AG04449 (cell line): ENCODE measurements at regions not wholly inside any gene's neighbourhood (a gene's known extent, or its start where the extent isn't known, plus 50 kb on each side); places are given as distances from the start of the nearest gene placed in this dataset.

Source experiments
- CTCF ChIA-PET: fragments of 350-600 bp; formaldehyde crosslinking; extraction: SDS; loops from one replicate; lab custom pipeline; 2021; ENCODE audit warnings: antibody characterized with exemption; lab: Yijun Ruan, JAX
- POLR2A ChIA-PET: fragments of 400-600, 350-600 bp; formaldehyde crosslinking; extraction: SDS; loops from one replicate; lab custom pipeline; 2020; ENCODE audit warnings: antibody characterized with exemption, inconsistent platforms; lab: Yijun Ruan, JAX
- DNase-seq: peaks from one replicate; pipeline ENCODE4 v3.0.0-alpha.2; 2010; ENCODE audit warnings: low read depth, low spot score
- H3K4me3 ChIP-seq: 2 replicates; pipeline ENCODE4 v1.5.1; 2011; ENCODE audit warnings: low read depth, mild to moderate bottlenecking, control low read depth, low read length
- TF ChIP-seq, protein P1 (sequence below): IDR thresholded peaks from one replicate; pipeline ENCODE4 v1.5.1; 2011; ENCODE audit warnings: mild to moderate bottlenecking, moderate library complexity, low read length, control low read depth, inconsistent platforms; ENCODE audit not compliant: insufficient read depth; ENCODE audit errors: missing control alignments

DNA sequence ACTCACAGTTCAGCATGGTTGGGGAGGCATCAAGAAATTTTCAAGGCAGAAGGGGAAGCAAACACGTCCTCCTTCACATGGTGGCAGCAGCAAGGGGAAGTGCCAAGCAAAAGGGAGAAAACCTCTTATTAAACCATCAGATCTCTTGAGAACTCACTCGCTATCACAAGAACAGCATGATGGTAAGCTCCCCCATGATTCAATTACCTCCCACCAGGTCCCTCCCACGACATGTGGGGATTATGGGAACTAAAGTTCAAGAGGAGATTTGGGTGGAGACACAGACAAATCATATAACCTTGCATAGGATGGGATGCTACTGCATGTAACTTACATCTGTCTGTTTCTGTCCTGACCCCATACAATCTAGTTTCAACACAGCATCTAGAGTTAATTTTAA, 511.8 kb upstream of the ARX start:
- CTCF ChIA-PET: no interaction called here

DNA sequence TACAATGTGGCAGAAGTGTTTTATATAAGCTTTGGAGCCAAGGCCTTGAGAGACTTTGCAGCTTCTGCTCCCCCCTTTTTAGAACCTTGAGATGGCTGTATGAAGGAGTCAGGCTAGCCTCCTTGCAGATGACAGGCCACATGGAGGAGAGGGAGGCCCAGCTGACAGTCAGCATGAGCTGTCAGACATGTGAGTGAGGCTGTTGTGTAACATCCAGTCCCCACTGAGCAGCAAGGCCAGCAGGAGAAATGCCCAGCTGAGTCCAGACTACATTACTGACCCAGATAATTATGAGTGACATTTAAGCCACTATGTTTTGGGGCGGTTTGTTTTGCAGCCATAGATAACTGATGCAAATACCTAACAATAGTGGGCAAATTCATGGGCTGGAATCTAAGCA, 515.3 kb upstream of the ARX start:
- ChIA-PET CTCF (no interaction called here), POLR2A (no interaction called here)
- TF ChIP-seq, protein P1, sequence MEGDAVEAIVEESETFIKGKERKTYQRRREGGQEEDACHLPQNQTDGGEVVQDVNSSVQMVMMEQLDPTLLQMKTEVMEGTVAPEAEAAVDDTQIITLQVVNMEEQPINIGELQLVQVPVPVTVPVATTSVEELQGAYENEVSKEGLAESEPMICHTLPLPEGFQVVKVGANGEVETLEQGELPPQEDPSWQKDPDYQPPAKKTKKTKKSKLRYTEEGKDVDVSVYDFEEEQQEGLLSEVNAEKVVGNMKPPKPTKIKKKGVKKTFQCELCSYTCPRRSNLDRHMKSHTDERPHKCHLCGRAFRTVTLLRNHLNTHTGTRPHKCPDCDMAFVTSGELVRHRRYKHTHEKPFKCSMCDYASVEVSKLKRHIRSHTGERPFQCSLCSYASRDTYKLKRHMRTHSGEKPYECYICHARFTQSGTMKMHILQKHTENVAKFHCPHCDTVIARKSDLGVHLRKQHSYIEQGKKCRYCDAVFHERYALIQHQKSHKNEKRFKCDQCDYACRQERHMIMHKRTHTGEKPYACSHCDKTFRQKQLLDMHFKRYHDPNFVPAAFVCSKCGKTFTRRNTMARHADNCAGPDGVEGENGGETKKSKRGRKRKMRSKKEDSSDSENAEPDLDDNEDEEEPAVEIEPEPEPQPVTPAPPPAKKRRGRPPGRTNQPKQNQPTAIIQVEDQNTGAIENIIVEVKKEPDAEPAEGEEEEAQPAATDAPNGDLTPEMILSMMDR: no peak
- DNase-seq: no peak
- H3K4me3 ChIP-seq: no peak overlapping the region

More for the DNA sequence above, 511.8 kb upstream of the ARX start:
- POLR2A ChIA-PET: no interaction called here
- no peak overlapping the region for H3K4me3 ChIP-seq
- DNase-seq: no peak
- TF ChIP-seq, protein P1: no peak

DNA sequence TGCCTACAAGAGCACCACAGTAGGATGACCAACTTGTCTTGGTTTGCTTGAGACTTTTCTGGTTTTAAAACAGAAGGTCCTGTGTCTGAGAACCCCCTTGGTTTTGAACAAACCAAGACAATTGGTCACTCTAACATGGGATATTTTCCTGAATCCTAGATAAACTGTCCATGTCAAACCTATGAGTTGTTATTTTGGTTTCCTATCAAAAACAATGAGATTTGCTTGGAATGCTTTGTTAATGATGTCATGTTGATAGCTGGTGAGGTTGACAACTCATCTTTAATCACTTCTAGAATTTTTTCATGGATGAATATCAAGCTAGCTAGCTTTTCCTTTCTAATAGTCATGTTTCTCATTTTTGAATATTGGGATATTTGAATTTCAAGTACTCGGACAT, 518.3 kb upstream of the ARX start:
- ChIA-PET CTCF (no interaction called here), POLR2A (no interaction called here)
- TF ChIP-seq, protein P1: no peak
- H3K4me3 ChIP-seq: no peak overlapping the region
- no peak for DNase-seq

DNA sequence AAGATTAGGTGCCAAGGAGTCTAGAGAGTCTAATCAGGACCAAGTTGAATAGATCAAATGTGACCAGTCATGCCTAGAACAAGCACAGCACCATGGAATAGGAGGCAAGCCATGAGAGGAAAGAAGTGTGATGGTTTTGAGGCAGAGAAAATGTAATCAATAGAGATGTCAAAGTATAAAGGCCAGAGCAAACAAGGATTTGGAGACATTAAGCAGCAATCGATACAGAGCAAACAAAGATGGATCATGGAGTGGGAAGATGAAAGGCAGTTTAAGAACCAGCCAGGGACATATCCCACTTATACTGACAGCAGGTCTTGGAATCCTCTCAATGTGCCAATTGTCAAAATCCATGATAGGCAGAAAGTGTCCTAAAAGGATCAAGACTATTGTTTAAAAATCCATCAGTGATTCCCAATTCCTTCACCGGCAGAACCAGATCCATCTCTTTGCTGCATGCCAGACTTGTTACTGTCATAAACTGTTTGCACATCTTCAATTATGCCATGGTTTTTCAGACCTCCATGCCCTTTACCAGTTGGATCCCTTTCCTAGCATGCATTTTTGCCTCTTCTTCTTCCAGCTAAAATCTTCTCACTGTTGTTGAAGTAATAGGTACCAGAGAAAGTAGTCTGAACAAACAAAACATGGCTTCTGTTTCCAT, 520.7 kb upstream of the ARX start:
- POLR2A ChIA-PET: no interaction called here
- H3K4me3 ChIP-seq: no peak overlapping the region
- TF ChIP-seq, protein P1: no peak
- no peak for DNase-seq
- CTCF ChIA-PET: no interaction called here

DNA sequence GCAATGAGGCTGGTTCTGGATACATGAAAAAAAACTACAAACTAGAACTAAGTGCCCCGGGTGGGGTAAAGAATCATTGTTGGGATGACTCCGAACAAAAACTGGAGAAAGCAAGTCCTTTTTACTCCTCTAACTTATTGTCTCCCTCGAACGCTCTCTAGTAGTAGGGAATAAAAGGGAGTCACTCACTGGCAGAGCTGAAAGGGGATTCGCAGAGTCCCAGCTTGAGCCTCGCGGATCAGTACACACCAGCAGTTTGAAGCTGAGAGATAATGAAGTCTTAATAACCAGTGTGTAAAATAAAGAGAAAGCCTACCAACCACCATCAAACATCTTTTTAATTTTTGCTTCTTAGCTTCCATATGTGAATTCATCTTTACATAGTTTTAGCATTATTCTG, 521.9 kb upstream of the ARX start:
- TF ChIP-seq, protein P1: no peak

DNA sequence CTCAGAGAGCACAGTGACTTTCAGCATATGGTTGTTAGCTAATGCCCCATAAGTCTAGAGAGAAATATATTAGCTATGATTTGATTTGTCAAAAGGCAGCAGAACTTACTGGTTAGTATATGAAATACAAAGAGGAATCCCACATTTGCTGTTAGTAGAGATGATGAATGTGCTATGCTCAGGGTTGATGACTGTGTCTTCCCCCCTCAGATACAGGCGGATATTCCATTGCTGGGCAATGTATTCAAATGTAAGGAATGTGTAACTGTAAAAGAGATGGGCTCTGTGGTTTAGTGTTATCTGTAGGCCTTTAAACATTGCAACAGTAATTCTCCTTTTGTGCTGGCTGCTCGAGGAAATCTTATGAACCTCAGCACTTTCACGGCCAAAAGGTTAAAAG, 528.9 kb upstream of the ARX start:
- DNase-seq: peak; percentile 12
- CTCF ChIA-PET: no interaction called here
- POLR2A ChIA-PET: no interaction called here
- TF ChIP-seq, protein P1: no peak
- no peak overlapping the region for H3K4me3 ChIP-seq

More for the DNA sequence above, 521.9 kb upstream of the ARX start:
- H3K4me3 ChIP-seq: no peak overlapping the region
- ChIA-PET CTCF (no interaction called here), POLR2A (no interaction called here)
- no peak for DNase-seq
